ENCODE measurements at regions not wholly inside any gene's neighbourhood (a gene's known extent, or its start where the extent isn't known, plus 50 kb on each side); places are given as distances from the start of the nearest gene placed in this dataset.

DNA sequence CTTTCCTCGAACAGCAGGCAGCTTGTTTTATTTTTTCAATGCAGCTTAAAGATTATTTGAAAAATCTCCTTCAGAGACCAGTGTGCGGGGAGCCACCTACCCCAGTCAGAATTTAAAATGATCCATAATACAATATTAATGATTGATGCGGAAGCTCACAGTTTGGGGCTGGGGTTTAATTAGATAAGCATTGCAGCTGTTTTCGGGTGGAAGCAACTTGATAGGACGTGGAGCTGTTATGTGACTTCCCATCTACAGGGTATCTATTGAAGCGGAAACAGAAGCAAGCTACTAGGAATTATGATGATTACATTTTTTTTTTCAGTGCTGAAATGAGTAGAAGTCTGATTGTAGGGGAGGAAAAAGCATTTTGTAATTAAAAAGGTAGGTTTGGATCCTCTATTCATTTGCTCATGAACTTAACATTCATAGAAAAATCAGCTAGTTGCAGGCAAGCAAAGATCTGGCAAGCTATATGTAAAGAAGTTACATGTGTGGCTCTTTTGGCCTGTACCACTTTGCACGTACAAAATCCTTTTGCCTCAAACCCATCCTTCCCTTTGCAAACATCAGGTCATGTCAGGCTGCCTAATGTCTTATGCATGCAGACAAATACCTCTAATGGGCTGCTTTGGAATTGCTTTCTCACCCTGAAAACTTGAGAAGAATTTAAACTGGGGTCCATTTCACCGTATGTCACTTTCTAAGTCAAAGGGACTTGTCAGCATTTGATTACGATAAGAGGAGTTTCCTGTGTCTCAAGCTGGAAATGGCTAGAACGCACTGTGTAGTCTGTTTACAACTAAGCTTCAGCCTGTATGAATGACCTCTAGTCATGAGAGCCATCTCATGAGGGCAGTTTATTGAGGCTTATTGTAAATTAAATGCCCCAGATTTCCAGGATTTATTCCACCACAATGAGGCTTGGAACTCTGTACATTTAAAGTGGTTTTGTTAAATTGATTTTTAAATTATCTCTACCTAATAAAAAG is 267.1 kb upstream of the TMTC4 start:
- TF ChIP-seq, protein P1, sequence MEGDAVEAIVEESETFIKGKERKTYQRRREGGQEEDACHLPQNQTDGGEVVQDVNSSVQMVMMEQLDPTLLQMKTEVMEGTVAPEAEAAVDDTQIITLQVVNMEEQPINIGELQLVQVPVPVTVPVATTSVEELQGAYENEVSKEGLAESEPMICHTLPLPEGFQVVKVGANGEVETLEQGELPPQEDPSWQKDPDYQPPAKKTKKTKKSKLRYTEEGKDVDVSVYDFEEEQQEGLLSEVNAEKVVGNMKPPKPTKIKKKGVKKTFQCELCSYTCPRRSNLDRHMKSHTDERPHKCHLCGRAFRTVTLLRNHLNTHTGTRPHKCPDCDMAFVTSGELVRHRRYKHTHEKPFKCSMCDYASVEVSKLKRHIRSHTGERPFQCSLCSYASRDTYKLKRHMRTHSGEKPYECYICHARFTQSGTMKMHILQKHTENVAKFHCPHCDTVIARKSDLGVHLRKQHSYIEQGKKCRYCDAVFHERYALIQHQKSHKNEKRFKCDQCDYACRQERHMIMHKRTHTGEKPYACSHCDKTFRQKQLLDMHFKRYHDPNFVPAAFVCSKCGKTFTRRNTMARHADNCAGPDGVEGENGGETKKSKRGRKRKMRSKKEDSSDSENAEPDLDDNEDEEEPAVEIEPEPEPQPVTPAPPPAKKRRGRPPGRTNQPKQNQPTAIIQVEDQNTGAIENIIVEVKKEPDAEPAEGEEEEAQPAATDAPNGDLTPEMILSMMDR (IDR thresholded peaks at IDR 0.05) = no peak
- TF ChIP-seq POLR2A (IDR thresholded peaks at IDR 0.05) (no peak), EP300 (IDR thresholded peaks at IDR 0.05) (no peak)
